Trophoblast cell (in vitro differentiated cells and primary cell): ENCODE measurements at regions not wholly inside any gene's neighbourhood (a gene's known extent, or its start where the extent isn't known, plus 50 kb on each side); places are given as distances from the start of the nearest gene placed in this dataset.

Experiments
- DNase-seq, 2 donors: peaks; one replicate each; pipeline ENCODE4 v3.0.0-alpha.2; 2016
- H2AFZ ChIP-seq: 2 replicates; pipeline ENCODE4 v1.6.1; 2013; ENCODE audit warnings: low read length, moderate library complexity, mild to moderate bottlenecking; ENCODE audit not compliant: insufficient read depth, poor library complexity
- H2AK5ac ChIP-seq: 2 replicates; pipeline ENCODE4 v1.6.1; 2013; ENCODE audit warnings: mild to moderate bottlenecking, low read length
- H2BK120ac ChIP-seq: 2 replicates; pipeline ENCODE4 v1.6.1; 2013; ENCODE audit warnings: low read length, mild to moderate bottlenecking, moderate library complexity; ENCODE audit not compliant: insufficient read depth, poor library complexity
- H2BK12ac ChIP-seq: 2 replicates; pipeline ENCODE4 v1.6.1; 2013; ENCODE audit warnings: mild to moderate bottlenecking, low read length, moderate library complexity
- H2BK5ac ChIP-seq: 2 replicates; pipeline ENCODE4 v1.6.1; 2013; ENCODE audit warnings: low read length, low read depth, moderate library complexity, mild to moderate bottlenecking; ENCODE audit not compliant: poor library complexity
- H3K14ac ChIP-seq: 2 replicates; pipeline ENCODE4 v1.6.1; 2013; ENCODE audit warnings: mild to moderate bottlenecking, low read length
- H3K18ac ChIP-seq: 2 replicates; pipeline ENCODE4 v1.6.1; 2013; ENCODE audit warnings: mild to moderate bottlenecking, low read length
- H3K23ac ChIP-seq: 2 replicates; pipeline ENCODE4 v1.6.1; 2013; ENCODE audit warnings: low read length
- H3K27ac ChIP-seq: 2 replicates; pipeline ENCODE4 v1.5.1; 2013; ENCODE audit warnings: low read depth, mild to moderate bottlenecking, inconsistent platforms, low read length, moderate library complexity
- H3K27me3 ChIP-seq: 2 replicates; pipeline ENCODE4 v1.6.1; 2013; ENCODE audit warnings: inconsistent platforms, mild to moderate bottlenecking, low read length, moderate library complexity; ENCODE audit not compliant: insufficient read depth
- H3K36me3 ChIP-seq, 2 experiments: 1 replicate in 1 of 2; 2 replicates in 1 of 2; pipeline ENCODE4 v1.6.1; 2013; ENCODE audit warnings: low read length in 2 of 2, mild to moderate bottlenecking in 2 of 2, moderate library complexity in 1 of 2; ENCODE audit not compliant: insufficient read depth in 2 of 2, control insufficient read depth in 1 of 2
- H3K4ac ChIP-seq: 2 replicates; pipeline ENCODE4 v1.6.1; 2013; ENCODE audit warnings: low read depth, mild to moderate bottlenecking, low read length, moderate library complexity
- H3K4me1 ChIP-seq, 2 experiments: 1 replicate in 1 of 2; 2 replicates in 1 of 2; pipeline ENCODE4 v1.6.1; 2013; ENCODE audit warnings: low read length in 2 of 2, mild to moderate bottlenecking in 2 of 2, moderate library complexity in 1 of 2; ENCODE audit not compliant: insufficient read depth in 2 of 2, control insufficient read depth in 1 of 2
- H3K4me2 ChIP-seq: 2 replicates; pipeline ENCODE4 v1.6.1; 2013; ENCODE audit warnings: inconsistent platforms, mild to moderate bottlenecking, low read length, moderate library complexity
- H3K4me3 ChIP-seq: 2 replicates; pipeline ENCODE4 v1.5.1; 2013; ENCODE audit warnings: mild to moderate bottlenecking, low read depth, low read length, inconsistent platforms
- H3K79me1 ChIP-seq: one replicate; pipeline ENCODE4 v1.6.1; 2013; ENCODE audit warnings: low read length
- H3K79me2 ChIP-seq: 2 replicates; pipeline ENCODE4 v1.6.1; 2013; ENCODE audit warnings: low read length, mild to moderate bottlenecking; ENCODE audit not compliant: control insufficient read depth, insufficient read depth, poor library complexity
- H3K9ac ChIP-seq: 2 replicates; pipeline ENCODE4 v1.6.1; 2013; ENCODE audit warnings: mild to moderate bottlenecking, low read length
- H3K9me3 ChIP-seq: 2 replicates; pipeline ENCODE4 v1.6.1; 2013; ENCODE audit warnings: low read depth, mild to moderate bottlenecking, control low read depth, inconsistent platforms, low read length; ENCODE audit not compliant: insufficient read depth
- H4K12ac ChIP-seq: 2 replicates; pipeline ENCODE4 v1.6.1; 2013; ENCODE audit warnings: low read depth, mild to moderate bottlenecking, low read length, moderate library complexity
- H4K8ac ChIP-seq: 2 replicates; pipeline ENCODE4 v1.6.1; 2013; ENCODE audit warnings: low read depth, mild to moderate bottlenecking, low read length, moderate library complexity
- H4K91ac ChIP-seq: one replicate; pipeline ENCODE4 v1.6.1; 2013; ENCODE audit warnings: low read depth, mild to moderate bottlenecking, low read length, moderate library complexity
- WGBS: extraction: QIAGEN DNeasy Blood & Tissue Kit; methylation state at CpG from one replicate; pipeline ENCODE4 v1.1.7; 2013; ENCODE audit warnings: missing lambda C conversion rate; ENCODE audit not compliant: insufficient read length, insufficient coverage; ENCODE audit errors: extremely low coverage; 5-methylcytosine and 5-hydroxymethylcytosine counted together

DNA sequence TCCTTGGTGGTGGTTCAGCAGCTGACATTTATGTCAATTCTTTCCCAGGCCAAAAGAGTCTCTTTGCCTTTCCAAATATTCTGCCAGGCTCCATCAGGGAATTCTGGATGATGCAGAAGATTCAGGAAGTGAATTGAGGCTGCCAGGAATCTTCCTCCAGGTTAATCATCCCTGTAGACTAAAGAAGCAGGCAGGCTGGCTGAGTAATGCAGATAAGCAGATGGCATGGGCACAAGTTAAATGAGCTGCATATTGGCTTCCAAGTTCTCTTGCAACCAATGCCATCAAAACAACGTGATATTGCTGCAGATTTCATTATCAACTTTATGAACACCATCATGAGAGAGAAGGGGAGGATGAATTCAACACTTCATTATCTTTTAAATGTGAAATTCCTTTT lies 324.5 kb downstream of the KCNN2 start:
- no CpG with 5 or more reads among the region's 1 CpG for WGBS

DNA sequence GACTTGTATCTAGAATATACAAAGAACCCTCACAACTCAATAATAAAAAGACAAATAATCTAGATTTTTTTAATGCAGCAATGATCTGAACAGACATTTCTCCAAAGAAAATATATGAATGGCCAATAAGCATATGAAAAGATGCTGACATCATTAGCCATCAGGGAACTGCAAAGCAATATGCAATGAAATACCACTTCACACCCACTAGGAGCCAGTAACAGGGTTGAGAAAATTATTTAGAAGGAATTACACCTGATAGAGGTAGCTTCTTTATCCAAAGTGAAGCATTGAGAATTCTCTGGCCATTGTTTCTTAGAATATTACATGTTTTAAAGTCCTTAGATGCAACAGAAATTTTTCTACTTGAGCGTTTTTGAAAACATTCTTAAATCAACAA lies 316.9 kb downstream of the KCNN2 start:
- no CpG with 5 or more reads among the region's 1 CpG for WGBS
- H4K91ac ChIP-seq = no peak overlapping the region
- H3K9me3 ChIP-seq = no peaks in the 10 kb centered on the region
- H3K79me1 ChIP-seq = no peaks in the 10 kb centered on the region
- H3K27ac ChIP-seq = no peak overlapping the region
- H3K4me1 ChIP-seq = no peaks in the 10 kb centered on the region
- no peak overlapping the region for H2AFZ ChIP-seq
- H3K4ac ChIP-seq = no peak overlapping the region
- H3K9ac ChIP-seq = no peak overlapping the region
- no peak overlapping the region for H3K23ac ChIP-seq
- no peaks in the 10 kb centered on the region for H3K36me3 ChIP-seq
- no peak overlapping the region for H2AK5ac ChIP-seq
- no peak for DNase-seq
- no peak overlapping the region for H4K8ac ChIP-seq
- H3K18ac ChIP-seq = no peak overlapping the region
- no peak overlapping the region for H2BK5ac ChIP-seq
- no peak overlapping the region for H4K12ac ChIP-seq
- no peak overlapping the region for H3K14ac ChIP-seq
- no peak overlapping the region for H3K4me3 ChIP-seq
- no peak overlapping the region for H3K4me2 ChIP-seq
- H2BK120ac ChIP-seq = no peak overlapping the region
- H2BK12ac ChIP-seq = no peak overlapping the region
- no peaks in the 10 kb centered on the region for H3K79me2 ChIP-seq
- no peaks in the 10 kb centered on the region for H3K27me3 ChIP-seq

More for the DNA sequence above, 324.5 kb downstream of the KCNN2 start:
- Histone ChIP-seq H3K18ac (no peak overlapping the region), H3K27me3 (no peaks in the 10 kb centered on the region), H3K4me1 (no peaks in the 10 kb centered on the region), H2AK5ac (no peak overlapping the region), H3K4me3 (no peak overlapping the region), H2BK12ac (no peak overlapping the region), H3K27ac (no peak overlapping the region), H3K9me3 (no peaks in the 10 kb centered on the region), H3K79me1 (no peaks in the 10 kb centered on the region), H4K12ac (no peak overlapping the region), H4K8ac (no peak overlapping the region), H3K23ac (no peak overlapping the region), H2BK120ac (no peak overlapping the region), H4K91ac (no peak overlapping the region), H3K4ac (no peak overlapping the region), H3K79me2 (no peaks in the 10 kb centered on the region), H3K9ac (no peak overlapping the region), H3K36me3 (no peaks in the 10 kb centered on the region), H2AFZ (no peak overlapping the region), H3K4me2 (no peak overlapping the region), H2BK5ac (no peak overlapping the region), H3K14ac (no peak overlapping the region)
- no peak for DNase-seq

GRCh38 chr5:114665551-114665950 lies 303.7 kb downstream of the KCNN2 start:
- H3K14ac ChIP-seq = no peak overlapping the region
- no peak overlapping the region for H3K4ac ChIP-seq
- no peak overlapping the region for H3K4me2 ChIP-seq
- no peak overlapping the region for H2AFZ ChIP-seq
- DNase-seq = no peak
- H3K4me3 ChIP-seq = no peak overlapping the region
- no peak overlapping the region for H2BK5ac ChIP-seq
- H3K23ac ChIP-seq = no peak overlapping the region
- no peaks in the 10 kb centered on the region for H3K4me1 ChIP-seq
- H3K9me3 ChIP-seq = no peaks in the 10 kb centered on the region
- H2AK5ac ChIP-seq = no peak overlapping the region
- H4K12ac ChIP-seq = no peak overlapping the region
- H4K91ac ChIP-seq = no peak overlapping the region
- H4K8ac ChIP-seq = no peak overlapping the region
- H3K18ac ChIP-seq = no peak overlapping the region
- no CpG with 5 or more reads among the region's 2 CpGs for WGBS
- H3K27ac ChIP-seq = no peak overlapping the region
- H2BK120ac ChIP-seq = no peak overlapping the region
- no peaks in the 10 kb centered on the region for H3K27me3 ChIP-seq
- H3K9ac ChIP-seq = no peak overlapping the region
- no peaks in the 10 kb centered on the region for H3K36me3 ChIP-seq
- H3K79me2 ChIP-seq = no peaks in the 10 kb centered on the region
- H2BK12ac ChIP-seq = no peak overlapping the region
- no peaks in the 10 kb centered on the region for H3K79me1 ChIP-seq

- H3K14ac ChIP-seq = no peak overlapping the region
- H3K23ac ChIP-seq = no peak overlapping the region
- no peak for DNase-seq
- no peak overlapping the region for H3K4me3 ChIP-seq
- H3K18ac ChIP-seq = no peak overlapping the region
- no peak overlapping the region for H2AFZ ChIP-seq
- no peaks in the 10 kb centered on the region for H3K79me1 ChIP-seq
- no peaks in the 10 kb centered on the region for H3K27me3 ChIP-seq
- no peak overlapping the region for H2BK12ac ChIP-seq
- no peak overlapping the region for H4K91ac ChIP-seq
- H3K4ac ChIP-seq = no peak overlapping the region
- peaks cover 0 to 3% of the 10 kb centered on the region in 2 experiments for H3K4me1 ChIP-seq
- no peak overlapping the region for H2AK5ac ChIP-seq
- H4K12ac ChIP-seq = no peak overlapping the region
- no peaks in the 10 kb centered on the region for H3K9me3 ChIP-seq
- no peak overlapping the region for H3K9ac ChIP-seq
- H3K79me2 ChIP-seq = no peaks in the 10 kb centered on the region
- H2BK5ac ChIP-seq = no peak overlapping the region
- no peaks in the 10 kb centered on the region for H3K36me3 ChIP-seq
- WGBS = no CpG with 5 or more reads among the region's 1 CpG
- no peak overlapping the region for H3K4me2 ChIP-seq
- no peak overlapping the region for H3K27ac ChIP-seq
- no peak overlapping the region for H4K8ac ChIP-seq
- H2BK120ac ChIP-seq = no peak overlapping the region
Measured at GRCh38 chr5:114660791-114661190, 298.9 kb downstream of the KCNN2 start.
